HCT116 (cell line): ENCODE measurements at regions not wholly inside any gene's neighbourhood (a gene's known extent, or its start where the extent isn't known, plus 50 kb on each side); places are given as distances from the start of the nearest gene placed in this dataset.

ENCODE experiments used
- ATAC-seq: fragments of 200-7000 bp; cut with Tn5 transposase; 2 replicates; pipeline ENCODE4 v1.9.1; 2020; ENCODE audit warnings: mild to moderate bottlenecking, moderate library complexity
- BruUV-seq: library from RNA; stranded (reverse); fragments of 400-500 nt; replicated peaks from 2 replicates; lab custom pipeline; 2021; lab: Mats Ljungman, UMichigan
- CTCF ChIA-PET: fragments of 300-600 bp; sonication (Branson Sonifier 250); formaldehyde crosslinking; loops from one replicate; lab custom pipeline; 2021; ENCODE audit warnings: antibody characterized with exemption; lab: Charles Lee
- POLR2A ChIA-PET: fragments of 300-600, 350-600 bp; sonication (Branson Sonifier 250); formaldehyde crosslinking; loops from one replicate; lab custom pipeline; 2021; ENCODE audit warnings: antibody characterized with exemption; lab: Charles Lee
- RAD21 ChIA-PET, 2 experiments: fragments of 300-600 bp; sonication (Branson Sonifier 250); formaldehyde crosslinking; loops; one replicate each; lab custom pipeline; 2023; ENCODE audit warnings: low total read pairs in 2 of 2; ENCODE audit not compliant: uncharacterized antibody in 2 of 2, unreplicated experiment in 2 of 2, low non-redundant PET in 1 of 2; lab: Charles Lee
- DNase-seq: peaks from one replicate; pipeline ENCODE4 v3.0.0-alpha.2; 2010; ENCODE audit warnings: low read depth, low spot score
- H2AFZ ChIP-seq: fragments of 200-600 bp; shearing (Covaris generic), sonication (generic); 2 replicates; pipeline ENCODE4 v1.6.1; 2017; ENCODE audit warnings: low read depth, mixed run types, mixed read lengths, antibody characterized with exemption, low read length; ENCODE audit not compliant: poor library complexity, severe bottlenecking
- H3K27ac ChIP-seq: 2 replicates; pipeline ENCODE4 v1.5.1; 2012; ENCODE audit warnings: low read depth, low read length
- H3K27me3 ChIP-seq: fragments of 200-600 bp; sonication (generic); 2 replicates; pipeline ENCODE4 v1.6.1; 2016; ENCODE audit warnings: mixed run types, low read length, mixed read lengths; ENCODE audit not compliant: insufficient read depth
- H3K36me3 ChIP-seq, 2 experiments: fragments of 200-500 bp in 1 of 2; fragments of 200-600 bp in 1 of 2; sonication (Bioruptor generic) in 1 of 2; sonication (generic) in 1 of 2; 2 replicates each; pipeline versions ENCODE4 v1.5.1 to v1.6.1; 2014 to 2016; ENCODE audit warnings: low read length in 2 of 2, inconsistent platforms in 1 of 2, mixed read lengths in 1 of 2, mixed run types in 1 of 2; ENCODE audit not compliant: insufficient read depth in 2 of 2, control insufficient read depth in 1 of 2
- H3K4me1 ChIP-seq, 2 experiments: fragments of 200-600 bp in 1 of 2; sonication (generic) in 1 of 2; 2 replicates each; pipeline versions ENCODE4 v1.5.1 to v1.6.1; 2012 to 2017; ENCODE audit warnings: low read length in 2 of 2, inconsistent platforms in 1 of 2, mild to moderate bottlenecking in 1 of 2, mixed read lengths in 1 of 2, mixed run types in 1 of 2, moderate library complexity in 1 of 2; ENCODE audit not compliant: insufficient read depth in 2 of 2, control insufficient read depth in 1 of 2
- H3K4me2 ChIP-seq: fragments of 200-600 bp; sonication (generic); 2 replicates; pipeline ENCODE4 v1.6.1; 2017; ENCODE audit warnings: mixed run types, low read length, mixed read lengths
- H3K4me3 ChIP-seq, 2 experiments: fragments of 200-600 bp in 1 of 2; sonication (generic) in 1 of 2; replicated peaks in 1 of 2; 2 replicates each; pipeline ENCODE4 v1.5.1; 2011 to 2016; ENCODE audit warnings: low read length in 2 of 2, control low read depth in 1 of 2, low read depth in 1 of 2, mild to moderate bottlenecking in 1 of 2, mixed read lengths in 1 of 2, mixed run types in 1 of 2
- H3K79me2 ChIP-seq: fragments of 200-600 bp; sonication (generic); 2 replicates; pipeline ENCODE4 v1.6.1; 2017; ENCODE audit warnings: mild to moderate bottlenecking, mixed run types, low read length, moderate library complexity, mixed read lengths; ENCODE audit not compliant: insufficient read depth
- H3K9ac ChIP-seq: fragments of 200-600 bp; sonication (generic); 2 replicates; pipeline ENCODE4 v1.6.1; 2016; ENCODE audit warnings: low read length, mixed read lengths
- H3K9me2 ChIP-seq: fragments of 200-600 bp; sonication (generic), shearing (Covaris generic); 2 replicates; pipeline ENCODE4 v1.6.1; 2017; ENCODE audit warnings: mixed run types, mild to moderate bottlenecking, moderate library complexity; ENCODE audit not compliant: insufficient read depth
- H3K9me3 ChIP-seq, 2 experiments: fragments of 200-500 bp in 1 of 2; fragments of 200-600 bp in 1 of 2; sonication (Bioruptor generic) in 1 of 2; sonication (generic) in 1 of 2; 2 replicates each; pipeline ENCODE4 v1.6.1; 2014 to 2017; ENCODE audit warnings: low read length in 2 of 2, mixed read lengths in 2 of 2, inconsistent platforms in 1 of 2, low read depth in 1 of 2, mild to moderate bottlenecking in 1 of 2, mixed run types in 1 of 2, moderate library complexity in 1 of 2; ENCODE audit not compliant: control insufficient read depth in 1 of 2, insufficient read depth in 1 of 2
- H4K20me1 ChIP-seq: fragments of 200-600 bp; sonication (generic), shearing (Covaris generic); 2 replicates; pipeline ENCODE4 v1.6.1; 2017; ENCODE audit warnings: mixed run types, mild to moderate bottlenecking, moderate library complexity; ENCODE audit not compliant: insufficient read depth
- CBX3 ChIP-seq: IDR thresholded peaks from 2 replicates; pipeline ENCODE4 v1.6.1; 2012; ENCODE audit warnings: low read depth
- CTCF ChIP-seq, 3 experiments: fragments of 200-600 bp in 1 of 3; sonication (generic) in 1 of 3; IDR thresholded peaks in 2 of 3; conservative IDR thresholded peaks in 1 of 3; 2 replicates each; pipeline ENCODE4 v1.5.1; 2012 to 2017; ENCODE audit warnings: low read depth in 2 of 3, low read length in 2 of 3, antibody characterized with exemption in 1 of 3, borderline replicate concordance in 1 of 3, control low read depth in 1 of 3, mild to moderate bottlenecking in 1 of 3, mixed read lengths in 1 of 3, mixed run types in 1 of 3, moderate library complexity in 1 of 3; ENCODE audit not compliant: insufficient read depth in 1 of 3
- EZH2 ChIP-seq: fragments of 200-600 bp; sonication (generic); IDR thresholded peaks from 2 replicates; pipeline ENCODE4 v1.6.1; 2017; ENCODE audit warnings: antibody characterized with exemption, mixed run types
- JUND ChIP-seq: IDR thresholded peaks from 2 replicates; pipeline ENCODE4 v1.6.1; 2012
- REST ChIP-seq: IDR thresholded peaks from 2 replicates; pipeline ENCODE4 v1.6.1; 2012; ENCODE audit warnings: low read depth
- SIN3A ChIP-seq: IDR thresholded peaks from 2 replicates; pipeline ENCODE4 v1.6.1; 2012; ENCODE audit warnings: low read depth
- TCF7L2 ChIP-seq: IDR thresholded peaks from 2 replicates; pipeline ENCODE4 v1.7.0; 2011; ENCODE audit warnings: borderline replicate concordance, inconsistent platforms; ENCODE audit not compliant: insufficient read depth, insufficient read length; ENCODE audit errors: extremely low read depth
- YY1 ChIP-seq: IDR thresholded peaks from 2 replicates; pipeline ENCODE4 v1.6.1; 2011; ENCODE audit warnings: low read length, low read depth, moderate library complexity, mild to moderate bottlenecking; ENCODE audit not compliant: insufficient replicate concordance; ENCODE audit errors: extremely low read depth
- intact Hi-C: fragments of 100-400 bp; cut with micrococcal nuclease; formaldehyde crosslinking; loops from 2 replicates; pipeline ENCODE4 v1.10.0; 2022
- TF ChIP-seq, protein P1 (sequence below): IDR thresholded peaks from 2 replicates; pipeline ENCODE4 v1.6.1; 2012

- no peak for TF ChIP-seq JUND
- TF ChIP-seq CTCF (IDR thresholded peaks at IDR 0.05 in 2 of 3, conservative IDR thresholded peaks at IDR 0.05 in 1 of 3; ENCODE audit: borderline replicate concordance in 1 of 3, insufficient read depth in 1 of 3, low read depth in 2 of 3, low read length in 2 of 3) = no peak
- TF ChIP-seq CBX3 = no peak
- TF ChIP-seq SIN3A = no peak
- TF ChIP-seq, protein P1, sequence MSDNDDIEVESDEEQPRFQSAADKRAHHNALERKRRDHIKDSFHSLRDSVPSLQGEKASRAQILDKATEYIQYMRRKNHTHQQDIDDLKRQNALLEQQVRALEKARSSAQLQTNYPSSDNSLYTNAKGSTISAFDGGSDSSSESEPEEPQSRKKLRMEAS = no peak
- no peak for TF ChIP-seq TCF7L2
- TF ChIP-seq YY1 = no peak
- no peak for TF ChIP-seq EZH2
- no peak for TF ChIP-seq REST
- no peak for DNase-seq
These were observed 1096.8 kb downstream of the C4orf33 start for GRCh38 chr4:130192787-130193186.

More at GRCh38 chr4:130192787-130193186, 1096.8 kb downstream of the C4orf33 start:
- Histone ChIP-seq H3K4me1 (no peaks in the 10 kb centered on the region), H3K36me3 (no peaks in the 10 kb centered on the region), H3K4me2 (no peak overlapping the region), H2AFZ (no peak overlapping the region), H3K4me3 (no peak overlapping the region), H3K79me2 (no peaks in the 10 kb centered on the region), H3K9me3 (no peaks in the 10 kb centered on the region), H3K9ac (no peak overlapping the region), H4K20me1 (no peaks in the 10 kb centered on the region), H3K27me3 (no peaks in the 10 kb centered on the region), H3K27ac (no peak overlapping the region), H3K9me2 (no peaks in the 10 kb centered on the region)
- ChIA-PET RAD21 (no interaction called here), CTCF (no interaction called here), POLR2A (no interaction called here)
- ATAC-seq = no peak
- BruUV-seq = no TSS peak
- intact Hi-C loops = no loop called here
